GM18861 (cell line): ENCODE measurements at regions not wholly inside any gene's neighbourhood (a gene's known extent, or its start where the extent isn't known, plus 50 kb on each side); places are given as distances from the start of the nearest gene placed in this dataset.

ENCODE experiments used
- ATAC-seq: cut with Tn5 transposase; IDR thresholded peaks from one replicate; pipeline ENCODE4 v1.9.1; 2021; ENCODE audit not compliant: unreplicated experiment

DNA sequence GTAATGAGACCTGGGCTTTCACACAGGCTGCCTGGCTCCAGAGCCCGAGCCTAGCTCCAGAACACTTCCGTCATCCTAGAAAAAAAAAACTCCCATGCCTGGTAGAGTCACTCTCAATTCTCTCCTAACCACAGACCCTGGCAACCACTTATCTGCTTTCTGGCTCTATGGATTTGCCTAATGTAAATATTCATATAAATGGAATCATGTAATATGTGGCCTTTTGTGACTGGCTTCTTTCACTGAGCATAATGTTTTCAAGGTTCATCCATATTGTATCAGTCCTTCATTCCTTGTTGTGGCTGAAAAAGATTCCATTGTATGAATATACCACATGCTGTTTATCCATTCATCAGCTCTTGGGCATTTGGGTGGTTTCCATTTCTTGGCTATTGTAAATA lies 167.7 kb upstream of the MKLN1 start:
- ATAC-seq: no peak

DNA sequence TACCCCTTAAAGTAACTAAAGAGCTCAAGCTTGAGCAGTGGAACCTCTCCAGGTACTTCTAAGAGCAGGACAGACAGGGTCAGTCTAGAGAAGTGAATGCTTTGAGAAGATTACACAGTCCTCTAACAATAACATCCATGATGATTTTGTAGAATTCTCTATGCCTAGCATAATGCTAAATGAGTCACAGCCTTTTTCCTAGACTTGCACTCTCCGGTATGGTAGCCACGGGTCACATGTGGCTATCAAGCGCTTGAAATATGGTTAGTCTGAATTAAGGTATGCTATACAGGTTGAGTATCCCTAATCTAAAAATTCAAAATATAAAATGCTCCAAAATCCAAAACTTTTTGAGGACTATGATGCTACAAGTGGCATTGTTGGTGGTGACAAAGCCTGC lies 166.6 kb upstream of the MKLN1 start:
- ATAC-seq: no peak

DNA sequence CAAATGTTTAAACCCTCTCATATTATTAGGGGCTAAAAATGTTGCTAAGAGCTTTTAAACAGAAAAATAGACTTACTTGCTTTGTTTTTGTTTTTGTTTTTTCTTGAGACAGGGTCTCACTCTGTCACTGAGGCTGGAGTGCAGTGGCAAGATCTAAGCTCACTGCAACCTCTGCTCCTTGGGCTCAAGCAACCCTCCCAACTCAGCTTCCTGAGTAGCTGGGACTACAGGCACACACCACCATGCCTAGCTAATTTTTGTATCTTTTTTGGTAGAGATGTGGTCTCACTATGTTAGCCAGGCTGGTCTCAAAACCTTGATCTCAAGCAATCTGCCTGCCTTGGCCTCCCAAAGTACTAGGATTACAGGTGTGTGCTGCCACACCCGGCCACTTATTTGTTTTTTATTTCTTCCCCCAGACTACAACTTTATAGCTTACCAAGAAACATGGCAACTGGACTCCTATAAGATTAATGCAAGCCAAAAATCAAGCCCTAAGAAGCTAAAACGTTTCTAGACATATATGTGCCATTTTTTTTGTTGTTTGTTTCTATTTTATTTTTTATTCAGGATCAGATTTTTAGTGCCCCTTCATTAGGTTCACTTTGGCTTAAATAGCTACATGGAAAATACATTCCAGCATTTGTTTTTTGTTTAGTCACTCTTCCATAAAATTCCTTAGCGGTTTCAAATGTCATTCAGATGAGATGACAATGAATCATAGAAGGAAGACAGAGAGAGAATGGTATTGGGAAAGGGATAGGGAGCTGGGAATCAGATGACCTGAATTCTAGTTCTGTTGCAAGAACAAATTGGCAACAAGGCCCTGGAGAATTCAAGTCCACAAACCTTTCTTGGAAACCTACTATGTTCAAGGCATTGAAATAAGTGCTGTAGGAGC lies 163.4 kb upstream of the MKLN1 start:
- ATAC-seq: no peak

DNA sequence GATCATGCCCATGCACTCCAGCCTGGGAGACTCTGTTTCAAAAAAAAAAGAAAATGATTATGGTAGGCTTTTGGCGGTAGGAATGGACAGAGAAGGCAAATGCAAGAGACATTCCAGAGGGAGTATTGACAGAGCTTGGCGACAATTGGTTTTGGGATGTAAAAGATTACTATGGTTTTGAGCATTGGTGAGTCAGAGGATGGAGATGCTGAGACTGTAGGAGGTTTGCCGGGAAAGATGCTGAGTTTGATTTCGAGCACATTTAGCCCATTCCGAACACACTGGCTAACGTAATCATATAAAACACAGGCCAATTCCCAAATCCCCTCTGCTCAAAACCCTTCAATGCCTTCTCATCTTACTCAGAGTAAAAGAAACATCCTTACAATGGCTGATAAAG lies 161.6 kb upstream of the MKLN1 start:
- no peak for ATAC-seq

DNA sequence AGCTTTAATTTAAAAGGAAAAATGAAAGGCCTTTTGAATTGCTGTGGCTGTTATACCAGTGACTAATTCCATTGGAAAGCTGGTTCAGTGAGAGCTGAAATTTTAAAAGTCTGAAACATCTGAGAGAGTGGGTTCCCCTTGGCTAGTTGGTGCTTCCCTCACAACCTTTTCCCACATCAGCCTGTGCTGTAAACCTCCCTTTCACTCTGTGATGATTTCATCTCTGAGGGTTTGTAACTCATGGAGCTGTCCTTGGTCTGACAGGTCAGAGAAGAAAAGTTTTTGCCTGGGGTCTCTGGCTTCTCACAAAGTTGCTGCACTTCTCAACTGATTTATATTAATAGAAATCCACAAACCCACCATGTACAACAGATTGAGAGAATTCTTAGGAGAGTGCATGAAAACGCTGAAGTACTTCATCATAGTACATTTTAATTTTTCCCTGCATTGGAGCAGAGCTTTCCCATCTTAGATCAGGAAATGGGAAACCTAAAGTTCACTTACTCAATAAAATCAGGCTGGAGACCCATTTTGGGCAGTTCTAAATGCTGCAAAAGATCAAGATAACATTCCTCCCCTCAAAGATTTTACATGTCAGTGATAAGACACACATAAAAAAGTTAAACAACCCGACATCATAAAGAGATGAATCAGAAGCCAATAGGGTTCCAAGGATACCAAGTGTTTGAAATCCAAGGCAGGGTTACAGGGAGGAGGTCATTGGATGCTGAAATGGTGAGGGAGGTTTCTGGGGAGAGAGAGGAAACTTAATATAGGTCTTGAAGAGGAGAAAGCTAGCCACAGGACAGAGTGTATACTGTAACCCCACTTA lies 157.0 kb upstream of the MKLN1 start:
- no peak for ATAC-seq

DNA sequence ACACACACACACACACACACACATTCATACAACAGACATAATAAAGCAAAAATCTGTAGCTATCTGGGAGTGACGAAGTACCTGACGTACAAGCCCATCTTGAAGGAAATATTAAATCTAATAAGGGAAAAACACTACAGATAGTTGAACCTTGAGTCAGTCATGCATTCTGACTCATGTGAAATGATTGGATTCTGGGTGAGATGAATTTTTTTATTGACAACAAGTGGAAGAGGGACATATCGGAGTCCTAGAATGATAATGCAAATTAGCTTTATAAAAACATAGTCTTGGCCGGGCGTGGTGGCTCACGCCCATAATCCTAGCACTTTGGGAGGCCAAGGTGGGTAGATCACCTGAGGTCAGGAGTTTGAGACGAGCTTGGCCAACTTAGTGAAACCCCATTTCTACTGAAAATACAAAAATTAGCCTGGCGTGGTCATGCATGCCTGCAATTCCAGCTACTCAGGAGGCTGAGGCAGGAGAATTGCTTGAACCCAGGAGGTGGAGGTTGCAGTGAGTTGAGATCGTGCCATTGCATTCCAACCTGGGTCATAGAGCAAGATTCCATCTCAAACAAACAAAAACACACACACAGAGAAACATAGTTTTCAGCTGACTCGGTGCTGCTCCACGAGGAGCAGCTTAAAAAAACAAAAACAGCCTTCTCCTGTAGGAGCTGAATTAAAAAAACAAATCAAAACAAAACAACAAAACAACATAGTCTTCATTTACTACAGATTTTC lies 154.4 kb upstream of the MKLN1 start:
- no peak for ATAC-seq

DNA sequence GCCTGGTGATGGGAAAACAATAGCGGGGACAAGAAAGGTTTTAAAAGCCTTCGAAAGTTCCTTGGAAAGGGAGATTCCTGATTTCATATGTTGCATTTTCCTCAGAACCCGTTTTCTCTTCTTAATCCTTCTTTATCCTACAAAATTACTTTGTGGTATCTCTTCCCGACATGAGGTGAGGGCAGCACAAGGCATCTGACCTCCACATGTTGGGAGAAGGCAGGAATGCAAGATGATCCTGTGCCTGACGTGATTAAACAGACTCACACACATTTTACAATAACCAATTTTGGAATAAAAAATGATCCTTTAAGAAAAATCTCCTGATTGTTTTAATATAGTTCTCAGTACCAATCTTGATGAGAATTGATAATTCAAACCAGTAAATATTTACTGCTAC lies 153.3 kb upstream of the MKLN1 start:
- no peak for ATAC-seq

DNA sequence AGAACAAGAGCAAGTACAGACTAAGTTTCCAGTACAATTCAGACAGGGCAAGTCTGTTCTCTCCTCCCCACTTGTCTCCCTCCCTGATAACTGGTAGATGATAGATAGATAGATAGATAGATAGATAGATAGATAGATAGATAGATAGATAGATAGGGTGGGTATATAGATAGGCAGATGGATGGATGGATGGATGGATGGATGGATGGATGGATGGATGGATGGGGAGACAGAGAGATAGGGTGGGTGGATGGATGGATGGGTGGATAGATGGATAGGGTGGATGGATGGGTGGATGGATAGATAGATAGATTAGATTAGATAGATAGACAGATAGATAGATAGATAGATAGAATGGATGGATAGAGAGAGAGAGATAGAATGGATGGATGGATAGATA lies 152.8 kb upstream of the MKLN1 start:
- no peak for ATAC-seq

DNA sequence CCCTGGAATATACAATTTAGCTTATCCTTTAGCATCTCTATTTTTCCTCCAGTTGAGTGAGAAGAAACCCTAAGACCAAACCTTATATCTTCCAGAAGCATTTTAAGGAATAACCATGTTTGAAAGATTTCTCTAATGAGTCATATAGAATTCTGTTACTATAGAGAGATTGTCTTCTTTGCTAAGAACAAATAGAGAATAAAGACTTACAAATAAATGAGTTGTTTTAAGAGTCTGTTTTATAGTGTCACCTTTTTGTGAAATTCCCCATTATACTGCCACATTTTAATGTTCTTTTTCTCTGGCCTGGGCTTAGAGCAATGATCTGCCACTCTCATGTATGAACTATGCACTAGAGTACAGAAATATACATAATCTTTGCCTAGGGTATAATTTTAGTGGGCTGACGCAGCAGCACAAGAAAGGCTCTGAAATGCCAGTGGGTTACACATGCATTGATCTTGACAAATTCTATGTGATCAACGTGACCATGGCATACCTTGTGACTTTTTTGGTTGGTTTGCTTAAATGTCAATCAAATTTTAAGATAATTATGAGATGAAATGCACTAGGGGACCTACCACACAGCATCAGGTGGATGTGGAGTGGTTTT lies 145.1 kb upstream of the MKLN1 start:
- ATAC-seq: no peak

DNA sequence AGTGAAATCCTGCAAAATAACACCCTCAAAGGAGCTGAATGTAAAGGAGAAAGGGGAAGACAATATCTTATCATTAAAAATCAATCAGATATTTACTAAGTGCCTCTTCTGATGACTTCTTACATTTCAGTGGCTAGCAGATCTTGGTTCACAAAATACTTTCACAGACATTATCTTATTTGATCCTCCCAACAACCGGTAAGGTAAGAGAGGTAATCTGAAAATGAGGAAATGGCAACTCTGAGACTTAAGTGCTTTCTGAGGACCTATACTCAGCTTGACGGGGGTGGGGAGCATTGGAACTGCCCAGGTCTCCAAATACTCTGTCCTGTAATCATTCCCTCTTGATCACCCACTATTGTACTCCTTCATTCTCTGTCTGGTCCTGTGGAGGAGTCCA lies 144.6 kb upstream of the MKLN1 start:
- no peak for ATAC-seq

DNA sequence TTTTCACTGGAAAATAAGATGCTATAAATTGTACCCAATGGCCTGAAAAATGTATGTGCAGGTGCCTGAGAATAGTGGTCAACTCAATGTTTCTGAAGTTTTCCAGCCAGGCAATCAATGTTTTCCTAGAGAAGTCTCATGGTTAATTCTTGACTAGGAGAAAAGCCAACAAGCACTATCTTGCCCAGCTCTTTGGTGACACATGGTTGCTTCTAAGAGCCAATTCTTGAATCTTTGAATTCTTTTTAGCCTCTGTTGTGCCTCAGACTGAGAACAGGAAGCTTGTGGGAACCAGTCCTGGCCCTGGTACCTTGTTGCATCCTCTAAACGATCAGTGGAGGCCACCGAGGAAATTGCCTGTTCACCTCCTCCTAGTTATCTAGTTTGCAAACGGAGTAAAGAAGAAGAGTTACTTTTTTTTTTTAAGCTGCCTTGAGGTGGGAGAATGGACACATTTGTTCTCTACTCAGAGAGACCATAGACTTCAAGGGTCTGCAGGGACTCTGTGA lies 144.0 kb upstream of the MKLN1 start:
- ATAC-seq: no peak

DNA sequence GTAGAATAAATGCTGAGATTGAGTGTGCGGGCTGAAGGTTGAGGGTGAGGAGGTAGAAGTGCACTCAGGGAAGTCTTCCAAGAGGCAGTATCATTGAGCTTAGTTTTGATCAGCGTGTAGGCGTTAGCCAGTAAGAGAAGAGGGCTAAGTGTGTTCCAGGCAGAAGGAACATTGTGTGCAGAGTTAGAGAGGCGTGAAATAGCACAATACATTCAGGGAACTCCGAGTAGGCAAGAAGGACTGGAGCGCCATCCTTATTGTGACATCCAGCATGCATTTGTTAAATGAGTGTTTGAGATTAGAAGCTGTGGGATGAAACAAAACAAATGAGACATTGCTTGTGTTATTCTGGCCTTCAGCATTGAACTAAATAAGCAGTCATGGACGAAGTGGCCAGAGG lies 140.9 kb upstream of the MKLN1 start:
- no peak for ATAC-seq

DNA sequence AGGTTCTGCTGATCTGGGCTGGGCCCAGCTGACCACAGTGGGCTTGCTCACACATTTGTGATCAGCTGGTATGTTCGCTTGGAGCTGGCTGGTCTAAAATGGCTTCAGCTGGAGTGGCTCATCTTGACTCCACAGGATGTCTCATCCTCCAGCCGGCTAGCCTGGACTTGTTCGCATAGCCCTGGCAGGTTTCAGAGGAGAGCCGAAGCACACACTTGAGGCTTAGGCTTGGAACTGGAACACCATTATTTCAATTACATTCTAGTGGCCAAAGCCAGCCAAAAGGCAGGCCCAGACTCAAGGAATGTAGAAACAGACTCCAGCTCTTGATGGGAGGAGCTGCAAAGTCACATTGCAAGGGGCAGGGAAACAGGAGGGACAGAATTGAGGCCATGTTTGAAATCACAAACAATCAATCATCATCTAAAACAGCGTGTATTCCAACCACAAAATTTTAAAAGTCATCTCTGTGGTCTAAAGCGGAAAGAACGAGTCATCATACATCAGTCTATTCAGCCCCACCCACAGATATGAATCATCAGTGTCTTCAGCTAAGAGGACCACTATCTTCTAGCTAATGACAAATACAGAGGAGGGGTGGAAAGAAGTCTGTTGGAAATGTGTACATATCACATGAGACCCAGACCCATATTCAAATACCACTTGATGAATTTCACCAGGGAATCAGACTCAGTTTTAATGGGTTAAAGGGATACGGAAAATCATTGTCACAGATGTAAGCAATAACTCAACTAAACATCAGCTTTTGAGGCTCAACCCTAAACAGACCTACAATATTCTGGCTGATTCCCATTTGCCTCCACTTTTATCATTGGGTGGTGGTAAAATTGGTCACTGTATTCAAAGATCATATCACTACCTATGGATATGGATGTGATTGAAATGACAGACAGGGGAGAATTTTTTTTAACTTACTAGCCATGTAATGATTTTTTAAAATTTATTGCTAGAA lies 139.0 kb upstream of the MKLN1 start:
- peak; percentile 93 for ATAC-seq

DNA sequence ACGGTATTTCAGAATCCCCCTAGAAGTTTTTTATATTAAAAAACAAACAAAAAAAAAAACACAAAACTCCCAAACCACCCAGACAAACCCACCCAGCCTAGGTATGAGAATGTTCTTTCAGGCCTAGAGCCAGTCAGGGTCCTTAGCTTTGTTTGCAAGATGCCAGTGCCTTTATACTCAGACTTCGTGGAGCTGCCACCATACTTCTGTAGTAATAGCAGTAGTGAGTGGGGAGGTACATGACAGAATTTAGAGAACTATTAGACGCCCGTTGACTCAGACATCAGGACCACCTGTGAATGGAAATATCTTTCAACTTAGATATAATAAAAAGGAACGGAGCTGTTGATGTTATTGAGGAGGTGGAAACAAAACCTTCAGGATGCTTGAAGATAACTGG lies 138.2 kb upstream of the MKLN1 start:
- ATAC-seq: no peak

DNA sequence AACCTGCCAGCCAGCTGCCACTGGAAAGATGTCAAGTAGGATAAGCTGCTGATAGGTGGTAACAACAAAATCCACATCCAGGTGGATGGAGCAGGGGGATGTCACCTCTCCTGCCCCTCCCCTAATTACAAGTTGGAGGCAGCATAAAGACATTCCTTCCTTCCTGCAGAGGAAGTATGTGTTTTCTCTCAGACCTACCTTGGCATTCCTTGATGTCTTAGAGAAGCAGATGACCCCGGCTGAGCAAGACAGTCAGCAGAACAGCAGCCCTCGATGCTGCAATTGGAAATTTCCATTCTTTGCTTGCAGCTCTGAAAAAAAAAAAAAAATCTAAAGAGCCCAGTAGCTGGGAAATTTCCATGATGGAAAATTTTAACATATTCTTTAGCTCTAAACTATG lies 137.5 kb upstream of the MKLN1 start:
- no peak for ATAC-seq

DNA sequence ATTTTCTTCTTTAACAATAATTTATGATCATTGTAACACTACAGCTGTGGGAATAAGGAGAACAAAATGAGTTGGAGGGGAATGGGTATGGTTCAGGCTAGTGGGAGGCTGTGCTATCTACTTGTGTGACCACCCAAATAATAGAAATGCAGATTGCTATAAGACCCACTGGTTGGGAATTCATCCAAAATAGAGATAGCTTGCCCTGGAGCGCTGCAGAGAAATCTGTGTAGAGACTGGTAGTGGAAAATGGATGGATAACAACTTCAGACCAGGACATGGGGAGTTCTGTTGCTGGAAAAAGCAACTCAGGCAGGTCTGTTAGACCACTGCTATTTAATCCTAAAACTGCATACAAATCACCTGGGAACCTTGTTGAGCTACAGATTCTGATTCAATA lies 137.1 kb upstream of the MKLN1 start:
- ATAC-seq: no peak

DNA sequence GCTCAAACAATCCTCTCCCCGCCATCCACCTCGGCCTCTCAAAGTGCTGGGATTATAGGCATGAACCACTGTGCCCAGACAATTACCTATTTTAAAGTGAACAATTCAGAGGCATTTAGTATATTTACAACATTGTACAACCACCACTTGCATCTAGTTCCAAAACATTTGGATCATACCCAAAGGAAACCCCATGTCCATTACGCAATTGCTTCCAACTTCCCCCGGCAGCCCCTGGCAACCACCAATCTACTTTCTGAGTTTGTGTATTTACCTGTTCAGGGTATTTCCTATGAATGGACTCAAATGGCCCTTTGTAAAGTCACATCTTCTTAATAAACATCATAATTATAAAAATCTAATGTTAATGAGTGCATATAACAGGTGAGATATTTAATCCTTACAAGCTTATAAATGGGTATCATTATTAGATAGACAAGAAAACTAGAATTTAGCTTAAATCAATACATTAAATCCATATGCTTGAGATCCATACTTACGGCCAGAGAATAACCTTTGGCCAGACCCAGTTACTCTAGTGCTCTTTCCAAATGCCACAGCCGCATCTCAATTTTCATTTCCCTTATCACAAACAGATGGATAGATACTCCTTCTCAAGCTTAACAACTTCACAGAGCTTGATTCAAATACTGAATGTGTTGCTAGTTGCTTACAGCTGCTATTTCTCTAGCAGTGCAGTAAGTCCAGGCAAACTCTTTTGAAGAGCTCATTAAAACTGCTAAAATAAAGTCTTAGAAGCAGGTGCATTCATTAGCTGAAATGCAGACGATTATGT lies 133.4 kb upstream of the MKLN1 start:
- no peak for ATAC-seq

DNA sequence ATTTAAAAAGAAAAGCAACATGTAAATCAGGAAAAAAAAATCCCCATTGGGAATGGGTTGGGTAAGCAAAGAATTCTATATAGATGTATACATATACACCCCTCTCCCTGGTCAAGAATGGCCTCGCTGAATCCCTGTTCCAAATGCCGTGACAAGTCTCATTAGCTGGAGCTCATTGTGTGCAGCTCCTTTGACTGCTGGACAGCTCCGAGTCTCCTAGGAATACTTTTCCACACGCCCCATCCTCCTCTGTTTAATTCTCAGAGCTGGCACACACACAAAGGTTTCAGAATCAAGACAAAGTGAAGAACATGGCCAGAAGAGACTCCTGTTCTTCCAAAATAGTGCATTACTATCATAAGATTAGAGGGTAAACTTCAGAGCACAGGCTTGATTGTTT lies 130.9 kb upstream of the MKLN1 start:
- no peak for ATAC-seq
